ENCODE measurements at regions not wholly inside any gene's neighbourhood (a gene's known extent, or its start where the extent isn't known, plus 50 kb on each side); places are given as distances from the start of the nearest gene placed in this dataset.

DNA sequence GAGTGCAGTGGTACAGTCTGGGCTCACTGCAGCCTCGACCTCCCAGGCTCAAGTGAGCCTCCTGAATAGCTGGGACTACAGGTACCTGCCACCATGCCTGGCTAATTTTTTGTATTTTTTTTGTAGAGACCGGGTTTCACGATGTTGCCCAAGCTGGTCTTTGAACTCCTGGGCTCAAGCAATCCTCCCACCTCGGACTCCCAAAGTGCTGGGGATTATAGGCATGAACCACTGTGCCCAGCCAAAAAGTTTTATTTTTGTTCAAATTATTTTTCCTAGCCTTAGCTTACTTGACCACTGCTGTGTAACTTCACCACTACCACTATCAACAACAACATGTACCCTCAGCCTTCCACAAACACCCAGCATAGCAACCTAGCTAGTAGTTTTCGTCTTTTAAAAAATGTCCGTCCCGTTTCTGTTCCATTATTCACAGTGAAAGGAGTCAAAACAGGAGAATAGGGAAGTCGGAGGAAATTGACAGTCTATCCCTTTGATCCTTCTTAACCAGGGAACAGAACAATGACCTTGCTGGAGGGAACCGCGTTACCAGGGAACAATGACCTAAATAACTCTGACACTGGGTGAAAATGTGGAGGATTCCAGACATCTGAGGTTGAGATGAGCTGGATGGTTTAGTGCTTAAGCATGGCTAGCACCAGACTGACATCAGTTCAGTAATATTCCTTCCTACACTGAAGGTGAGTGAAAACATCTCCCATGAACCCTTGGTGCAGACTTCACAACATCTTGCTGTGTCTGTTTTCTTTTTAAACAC, 69.2 kb upstream of the ARL4C start:
- in situ Hi-C loops (cut with MboI): no loop called here
- 30% methylated on average over 10 of the region's 10 CpGs for WGBS (ENCODE audit: insufficient coverage, insufficient replicate concordance, low lambda C conversion rate, missing lambda C conversion rate)

DNA sequence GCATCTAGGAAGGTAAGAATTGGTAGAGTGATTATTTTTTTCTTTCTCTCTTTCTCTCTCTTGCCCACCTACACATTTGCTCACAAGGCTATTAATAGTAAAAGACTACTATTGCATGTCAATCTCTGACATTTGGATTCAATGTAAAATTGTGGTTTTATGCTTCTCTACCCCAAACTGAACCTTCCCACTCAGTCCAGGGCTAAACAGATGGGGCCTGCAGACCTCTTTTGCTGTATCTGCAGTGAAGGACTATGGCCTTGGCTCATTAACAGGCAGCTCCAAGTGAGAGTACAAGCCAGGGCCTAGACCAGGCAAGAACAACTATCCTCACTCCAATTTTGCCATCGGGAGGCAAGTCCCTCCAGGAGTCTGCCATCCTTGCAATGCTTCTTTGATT, 68.3 kb upstream of the ARL4C start:
- ATAC-seq (no peak), DNase-seq (ENCODE audit: low read depth, low spot score) (no peak), FAIRE-seq (no peak)
- ChIA-PET POLR2A (no interaction called here), SMC1A (ENCODE audit: uncharacterized antibody, unreplicated experiment) (interaction anchor here (0.6 kb wide), 2 partner anchors 21 to 260 kb away, joined by 3 read pairs; no protein-coding TSS in a partner anchor), CTCF (no interaction called here), RAD21 (ENCODE audit: unreplicated experiment) (no interaction called here)
- H2AFZ ChIP-seq (ENCODE audit: control insufficient read depth, low read depth, low read length): no peak overlapping the region
- H4K20me1 ChIP-seq (ENCODE audit: control insufficient read depth, insufficient read depth): no peaks in the 10 kb centered on the region
- H3K4me2 ChIP-seq (ENCODE audit: control insufficient read depth, insufficient read depth): no peak overlapping the region
- H3K27me3 ChIP-seq (replicated peaks in 1 of 2; ENCODE audit: control insufficient read depth in 2 of 2, insufficient read depth in 2 of 2, low read length in 1 of 2): peaks cover 0 to 2% of the 10 kb centered on the region in 2 experiments; a peak in 1 of 4 replicates
- 0% methylated on average over 1 of the region's 1 CpG for WGBS (ENCODE audit: insufficient coverage, insufficient replicate concordance, low lambda C conversion rate, missing lambda C conversion rate)
- in situ Hi-C loops (cut with MboI): no loop called here
- H3K36me3 ChIP-seq (ENCODE audit: control insufficient read depth in 2 of 2, insufficient read depth in 2 of 2, low read length in 1 of 2): no peaks in the 10 kb centered on the region
- intact Hi-C loops (cut with micrococcal nuclease; ENCODE audit: unreplicated experiment): no loop called here
- H3K4me1 ChIP-seq (ENCODE audit: control insufficient read depth, insufficient read depth, low read length): no peaks in the 10 kb centered on the region
- no peaks in the 10 kb centered on the region for H3K79me2 ChIP-seq (ENCODE audit: control insufficient read depth, insufficient read depth, low read length)
- H3K4me3 ChIP-seq: no peak overlapping the region
- H3K9me3 ChIP-seq (replicated peaks; ENCODE audit: control insufficient read depth, insufficient read depth, low read length): no peaks in the 10 kb centered on the region
- no peak overlapping the region for H3K9ac ChIP-seq (ENCODE audit: control insufficient read depth, insufficient read depth, low read length)
- H3K27ac ChIP-seq (ENCODE audit: control insufficient read depth, insufficient read depth): no peak overlapping the region
- BruUV-seq (replicated peaks): no TSS peak
- TF ChIP-seq POLR2A (IDR thresholded peaks at IDR 0.05; ENCODE audit: low read depth, low read length) (no peak), HDGF (IDR thresholded peaks at IDR 0.05) (no peak), NR2C2 (IDR thresholded peaks at IDR 0.05; ENCODE audit: borderline replicate concordance, control insufficient read depth, insufficient read length, low read depth) (no peak), JUND (IDR thresholded peaks at IDR 0.05; ENCODE audit: low read depth, low read length) (no peak), POU2F2 (IDR thresholded peaks at IDR 0.05; ENCODE audit: borderline replicate concordance, low read depth, low read length) (no peak), NFIC (IDR thresholded peaks at IDR 0.05; ENCODE audit: low read depth, low read length) (no peak), CREB1 (IDR thresholded peaks at IDR 0.05; ENCODE audit: low read depth) (no peak), NFXL1 (IDR thresholded peaks at IDR 0.05; ENCODE audit: borderline replicate concordance) (no peak), SMAD5 (IDR thresholded peaks at IDR 0.05; ENCODE audit: low read depth) (no peak)
- TF ChIP-seq, protein P1, sequence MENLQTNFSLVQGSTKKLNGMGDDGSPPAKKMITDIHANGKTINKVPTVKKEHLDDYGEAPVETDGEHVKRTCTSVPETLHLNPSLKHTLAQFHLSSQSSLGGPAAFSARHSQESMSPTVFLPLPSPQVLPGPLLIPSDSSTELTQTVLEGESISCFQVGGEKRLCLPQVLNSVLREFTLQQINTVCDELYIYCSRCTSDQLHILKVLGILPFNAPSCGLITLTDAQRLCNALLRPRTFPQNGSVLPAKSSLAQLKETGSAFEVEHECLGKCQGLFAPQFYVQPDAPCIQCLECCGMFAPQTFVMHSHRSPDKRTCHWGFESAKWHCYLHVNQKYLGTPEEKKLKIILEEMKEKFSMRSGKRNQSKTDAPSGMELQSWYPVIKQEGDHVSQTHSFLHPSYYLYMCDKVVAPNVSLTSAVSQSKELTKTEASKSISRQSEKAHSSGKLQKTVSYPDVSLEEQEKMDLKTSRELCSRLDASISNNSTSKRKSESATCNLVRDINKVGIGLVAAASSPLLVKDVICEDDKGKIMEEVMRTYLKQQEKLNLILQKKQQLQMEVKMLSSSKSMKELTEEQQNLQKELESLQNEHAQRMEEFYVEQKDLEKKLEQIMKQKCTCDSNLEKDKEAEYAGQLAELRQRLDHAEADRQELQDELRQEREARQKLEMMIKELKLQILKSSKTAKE (IDR thresholded peaks at IDR 0.05; ENCODE audit: low read depth, poor library complexity, severe bottlenecking): no peak
- TF ChIP-seq, protein P2, sequence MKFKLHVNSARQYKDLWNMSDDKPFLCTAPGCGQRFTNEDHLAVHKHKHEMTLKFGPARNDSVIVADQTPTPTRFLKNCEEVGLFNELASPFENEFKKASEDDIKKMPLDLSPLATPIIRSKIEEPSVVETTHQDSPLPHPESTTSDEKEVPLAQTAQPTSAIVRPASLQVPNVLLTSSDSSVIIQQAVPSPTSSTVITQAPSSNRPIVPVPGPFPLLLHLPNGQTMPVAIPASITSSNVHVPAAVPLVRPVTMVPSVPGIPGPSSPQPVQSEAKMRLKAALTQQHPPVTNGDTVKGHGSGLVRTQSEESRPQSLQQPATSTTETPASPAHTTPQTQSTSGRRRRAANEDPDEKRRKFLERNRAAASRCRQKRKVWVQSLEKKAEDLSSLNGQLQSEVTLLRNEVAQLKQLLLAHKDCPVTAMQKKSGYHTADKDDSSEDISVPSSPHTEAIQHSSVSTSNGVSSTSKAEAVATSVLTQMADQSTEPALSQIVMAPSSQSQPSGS (IDR thresholded peaks at IDR 0.05; ENCODE audit: low read length): no peak

More for the DNA sequence above, 69.2 kb upstream of the ARL4C start:
- H3K27ac ChIP-seq (ENCODE audit: control insufficient read depth, insufficient read depth): no peak overlapping the region
- no peaks in the 10 kb centered on the region for H3K4me1 ChIP-seq (ENCODE audit: control insufficient read depth, insufficient read depth, low read length)
- no peaks in the 10 kb centered on the region for H3K9me3 ChIP-seq (replicated peaks; ENCODE audit: control insufficient read depth, insufficient read depth, low read length)
- TF ChIP-seq JUNB (IDR thresholded peaks at IDR 0.05) (no peak), ZNF207 (IDR thresholded peaks at IDR 0.05; ENCODE audit: borderline replicate concordance) (no peak)
- TF ChIP-seq, protein P3, sequence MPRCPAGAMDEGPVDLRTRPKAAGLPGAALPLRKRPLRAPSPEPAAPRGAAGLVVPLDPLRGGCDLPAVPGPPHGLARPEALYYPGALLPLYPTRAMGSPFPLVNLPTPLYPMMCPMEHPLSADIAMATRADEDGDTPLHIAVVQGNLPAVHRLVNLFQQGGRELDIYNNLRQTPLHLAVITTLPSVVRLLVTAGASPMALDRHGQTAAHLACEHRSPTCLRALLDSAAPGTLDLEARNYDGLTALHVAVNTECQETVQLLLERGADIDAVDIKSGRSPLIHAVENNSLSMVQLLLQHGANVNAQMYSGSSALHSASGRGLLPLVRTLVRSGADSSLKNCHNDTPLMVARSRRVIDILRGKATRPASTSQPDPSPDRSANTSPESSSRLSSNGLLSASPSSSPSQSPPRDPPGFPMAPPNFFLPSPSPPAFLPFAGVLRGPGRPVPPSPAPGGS (IDR thresholded peaks at IDR 0.05; ENCODE audit: borderline replicate concordance, insufficient read depth, low read depth, low read length, poor library complexity, severe bottlenecking): no peak
- ChIA-PET POLR2A (no interaction called here), SMC1A (ENCODE audit: uncharacterized antibody, unreplicated experiment) (no interaction called here), CTCF (interaction anchor here (0.9 kb wide), 1 partner anchor 21 kb away, joined by 4 read pairs; no protein-coding TSS in a partner anchor), RAD21 (ENCODE audit: unreplicated experiment) (no interaction called here)
- peaks cover 0 to 3% of the 10 kb centered on the region in 2 experiments; a peak in 1 of 4 replicates for H3K27me3 ChIP-seq (replicated peaks in 1 of 2; ENCODE audit: control insufficient read depth in 2 of 2, insufficient read depth in 2 of 2, low read length in 1 of 2)
- H3K4me2 ChIP-seq (ENCODE audit: control insufficient read depth, insufficient read depth): no peak overlapping the region
- H4K20me1 ChIP-seq (ENCODE audit: control insufficient read depth, insufficient read depth): no peaks in the 10 kb centered on the region
- BruUV-seq (replicated peaks): no TSS peak
- FAIRE-seq (no peak), ATAC-seq (no peak), DNase-seq (ENCODE audit: low read depth, low spot score) (no peak)
- H2AFZ ChIP-seq (ENCODE audit: control insufficient read depth, low read depth, low read length): no peak overlapping the region
- H3K4me3 ChIP-seq: no peak overlapping the region
- intact Hi-C loops (cut with micrococcal nuclease; ENCODE audit: unreplicated experiment): no loop called here
- no peaks in the 10 kb centered on the region for H3K36me3 ChIP-seq (ENCODE audit: control insufficient read depth in 2 of 2, insufficient read depth in 2 of 2, low read length in 1 of 2)
- H3K9ac ChIP-seq (ENCODE audit: control insufficient read depth, insufficient read depth, low read length): no peak overlapping the region
- H3K79me2 ChIP-seq (ENCODE audit: control insufficient read depth, insufficient read depth, low read length): no peaks in the 10 kb centered on the region
